ENCODE measurements at regions not wholly inside any gene's neighbourhood (a gene's known extent, or its start where the extent isn't known, plus 50 kb on each side); places are given as distances from the start of the nearest gene placed in this dataset.

DNA sequence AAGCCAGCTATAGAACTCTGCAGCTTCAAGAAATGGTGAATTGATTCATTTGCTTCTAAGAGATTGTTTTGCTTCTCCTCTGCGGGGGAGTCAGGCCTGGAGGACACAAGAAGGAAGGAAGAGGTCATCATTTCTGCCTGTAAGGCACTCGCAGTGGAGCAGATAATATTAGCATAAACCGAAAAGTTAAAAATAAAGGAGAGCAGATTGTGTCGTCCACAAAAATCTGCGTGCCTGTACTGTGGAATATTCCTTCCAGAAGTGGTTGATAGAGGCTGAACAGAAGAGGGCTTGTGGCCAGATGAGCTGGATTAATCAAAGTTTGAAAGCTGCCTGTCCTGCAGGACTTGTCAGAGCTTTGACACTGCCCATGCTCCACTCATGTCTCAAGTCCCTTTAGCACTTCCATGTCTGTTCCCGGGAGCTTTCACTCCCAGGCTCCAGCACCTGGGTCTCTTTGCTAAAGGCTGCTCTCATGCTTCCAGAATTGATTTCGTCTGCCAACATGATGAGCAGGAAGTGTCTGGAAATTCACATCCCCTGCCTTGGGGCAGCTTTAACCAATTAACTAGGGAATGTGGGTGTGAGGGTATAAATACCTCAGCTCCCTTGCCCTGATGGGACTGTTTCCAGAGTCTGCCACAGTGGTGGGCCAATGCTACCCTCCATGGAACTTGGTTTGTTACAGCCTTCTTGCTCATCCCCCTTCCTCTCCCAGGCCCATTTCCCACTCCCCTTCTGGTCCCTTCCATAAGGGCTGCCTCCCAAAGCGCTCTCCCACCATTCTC, 65.1 kb upstream of the STX16 start:
- no peak for FAIRE-seq
- TF ChIP-seq, protein P1, sequence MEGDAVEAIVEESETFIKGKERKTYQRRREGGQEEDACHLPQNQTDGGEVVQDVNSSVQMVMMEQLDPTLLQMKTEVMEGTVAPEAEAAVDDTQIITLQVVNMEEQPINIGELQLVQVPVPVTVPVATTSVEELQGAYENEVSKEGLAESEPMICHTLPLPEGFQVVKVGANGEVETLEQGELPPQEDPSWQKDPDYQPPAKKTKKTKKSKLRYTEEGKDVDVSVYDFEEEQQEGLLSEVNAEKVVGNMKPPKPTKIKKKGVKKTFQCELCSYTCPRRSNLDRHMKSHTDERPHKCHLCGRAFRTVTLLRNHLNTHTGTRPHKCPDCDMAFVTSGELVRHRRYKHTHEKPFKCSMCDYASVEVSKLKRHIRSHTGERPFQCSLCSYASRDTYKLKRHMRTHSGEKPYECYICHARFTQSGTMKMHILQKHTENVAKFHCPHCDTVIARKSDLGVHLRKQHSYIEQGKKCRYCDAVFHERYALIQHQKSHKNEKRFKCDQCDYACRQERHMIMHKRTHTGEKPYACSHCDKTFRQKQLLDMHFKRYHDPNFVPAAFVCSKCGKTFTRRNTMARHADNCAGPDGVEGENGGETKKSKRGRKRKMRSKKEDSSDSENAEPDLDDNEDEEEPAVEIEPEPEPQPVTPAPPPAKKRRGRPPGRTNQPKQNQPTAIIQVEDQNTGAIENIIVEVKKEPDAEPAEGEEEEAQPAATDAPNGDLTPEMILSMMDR (optimal IDR thresholded peaks at IDR 0.05 in 1 of 3, IDR thresholded peaks at IDR 0.05 in 1 of 3, conservative IDR thresholded peaks at IDR 0.05 in 1 of 3; ENCODE audit: extremely low read depth in 1 of 3, insufficient read depth in 2 of 3, low read length in 3 of 3), result no peak
- TF ChIP-seq EZH2 (IDR thresholded peaks at IDR 0.05; ENCODE audit: low read length), result no peak
- H3K9me3 ChIP-seq (ENCODE audit: control insufficient read depth, low read depth, low read length), result peaks cover 2% of the 10 kb centered on the region

DNA sequence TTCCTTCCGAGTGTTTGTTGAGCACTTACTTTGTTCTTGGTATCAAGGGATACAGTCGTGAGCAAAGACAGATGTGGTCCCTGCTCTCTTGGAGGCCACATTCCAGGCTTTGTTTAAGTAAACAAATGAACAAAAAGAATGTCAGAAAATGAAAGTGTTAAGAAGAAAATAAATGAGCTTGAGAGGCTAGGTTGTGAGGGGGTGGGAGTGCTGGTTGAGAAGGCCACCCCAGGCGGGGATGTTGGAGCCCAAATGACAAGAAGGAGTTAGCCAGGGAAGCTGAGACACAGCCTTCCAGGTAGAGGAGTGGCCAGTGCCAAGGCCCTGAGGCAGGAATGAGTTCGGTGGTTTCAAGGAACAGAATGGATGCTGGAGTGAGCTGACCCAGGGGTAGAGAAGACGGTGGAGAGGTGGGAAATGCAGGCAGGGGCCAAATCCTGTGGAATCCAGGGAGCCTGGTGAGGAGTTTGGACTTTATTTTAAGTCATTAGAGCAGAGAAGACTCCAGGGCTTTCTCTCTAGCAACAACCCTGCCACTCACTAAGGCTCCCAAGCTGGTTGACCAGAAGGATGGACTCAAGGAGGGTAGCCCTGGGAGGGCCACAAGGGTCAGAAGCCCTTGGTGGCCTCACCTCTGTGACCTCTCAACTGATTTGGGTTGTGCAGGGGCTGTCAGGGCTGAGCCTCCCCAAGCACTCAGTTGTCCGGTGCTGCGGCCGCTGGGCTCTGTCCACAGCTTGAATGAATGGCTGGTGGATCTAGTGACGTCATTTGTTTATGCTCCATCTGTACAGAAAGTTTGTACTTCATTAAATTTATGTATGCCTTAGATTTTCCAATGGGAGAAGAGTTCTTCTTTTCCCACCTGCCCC, 66.0 kb upstream of the STX16 start:
- TF ChIP-seq, protein P1 (optimal IDR thresholded peaks at IDR 0.05 in 1 of 3, IDR thresholded peaks at IDR 0.05 in 1 of 3, conservative IDR thresholded peaks at IDR 0.05 in 1 of 3; ENCODE audit: extremely low read depth in 1 of 3, insufficient read depth in 2 of 3, low read length in 3 of 3), result no peak
- TF ChIP-seq EZH2 (IDR thresholded peaks at IDR 0.05; ENCODE audit: low read length), result no peak
- H4K20me1 ChIP-seq (ENCODE audit: control insufficient read depth, extremely low read depth, insufficient read depth, low read length), result no peaks in the 10 kb centered on the region
- H3K9me1 ChIP-seq (ENCODE audit: control insufficient read depth, extremely low read depth, insufficient read depth, low read length), result no peaks in the 10 kb centered on the region
- H3K27ac ChIP-seq (ENCODE audit: control insufficient read depth, insufficient read depth, low read length), result no peak overlapping the region
- H3K4me2 ChIP-seq (ENCODE audit: control insufficient read depth, extremely low read depth, insufficient read depth, low read depth, low read length), result no peak overlapping the region
- no peaks in the 10 kb centered on the region for H3K36me3 ChIP-seq (ENCODE audit: control insufficient read depth in 2 of 2, extremely low read depth in 1 of 2, insufficient read depth in 2 of 2, low read length in 2 of 2)
- H3K9me3 ChIP-seq (ENCODE audit: control insufficient read depth, low read depth, low read length), result peaks cover 2% of the 10 kb centered on the region
- no peak overlapping the region for H3K9ac ChIP-seq (ENCODE audit: control insufficient read depth, extremely low read depth, insufficient read depth, low read length)
- H3K4me3 ChIP-seq (ENCODE audit: control insufficient read depth in 2 of 3, extremely low read depth in 1 of 3, insufficient read depth in 2 of 3, low read depth in 1 of 3, low read length in 3 of 3), result no peak overlapping the region
- H3K79me2 ChIP-seq (ENCODE audit: control insufficient read depth, insufficient read depth, low read length), result no peaks in the 10 kb centered on the region
- H2AFZ ChIP-seq (ENCODE audit: control insufficient read depth, low read length), result no peak overlapping the region
- dilution Hi-C loops (cut with MboI; ENCODE audit: extremely low pct_ligation_motif_present, low sequenced_read_pairs), result no loop called here
- peaks cover 28% of the 10 kb centered on the region for H3K27me3 ChIP-seq (ENCODE audit: control insufficient read depth, extremely low read depth, insufficient read depth, low read length)
- no peaks in the 10 kb centered on the region for H3K4me1 ChIP-seq (ENCODE audit: control insufficient read depth, extremely low read depth, insufficient read depth, low read length)
- no peak for FAIRE-seq
- no peak for DNase-seq (ENCODE audit: low read depth, low spot score)

More for the DNA sequence above, 65.1 kb upstream of the STX16 start:
- Histone ChIP-seq H4K20me1 (ENCODE audit: control insufficient read depth, extremely low read depth, insufficient read depth, low read length) (no peaks in the 10 kb centered on the region), H3K9me1 (ENCODE audit: control insufficient read depth, extremely low read depth, insufficient read depth, low read length) (no peaks in the 10 kb centered on the region), H3K9ac (ENCODE audit: control insufficient read depth, extremely low read depth, insufficient read depth, low read length) (no peak overlapping the region), H3K4me3 (ENCODE audit: control insufficient read depth in 2 of 3, extremely low read depth in 1 of 3, insufficient read depth in 2 of 3, low read depth in 1 of 3, low read length in 3 of 3) (no peak overlapping the region), H3K36me3 (ENCODE audit: control insufficient read depth in 2 of 2, extremely low read depth in 1 of 2, insufficient read depth in 2 of 2, low read length in 2 of 2) (no peaks in the 10 kb centered on the region), H3K27ac (ENCODE audit: control insufficient read depth, insufficient read depth, low read length) (no peak overlapping the region), H3K4me2 (ENCODE audit: control insufficient read depth, extremely low read depth, insufficient read depth, low read depth, low read length) (no peak overlapping the region), H2AFZ (ENCODE audit: control insufficient read depth, low read length) (no peak overlapping the region), H3K4me1 (ENCODE audit: control insufficient read depth, extremely low read depth, insufficient read depth, low read length) (no peaks in the 10 kb centered on the region), H3K27me3 (ENCODE audit: control insufficient read depth, extremely low read depth, insufficient read depth, low read length) (peaks cover 32% of the 10 kb centered on the region), H3K79me2 (ENCODE audit: control insufficient read depth, insufficient read depth, low read length) (no peaks in the 10 kb centered on the region)
- dilution Hi-C loops (cut with MboI; ENCODE audit: extremely low pct_ligation_motif_present, low sequenced_read_pairs), result no loop called here
- DNase-seq (ENCODE audit: low read depth, low spot score), result no peak

All from keratinocyte (primary cell).